Kidney (tissue), 13 donors: ENCODE measurements at regions not wholly inside any gene's neighbourhood (a gene's known extent, or its start where the extent isn't known, plus 50 kb on each side); places are given as distances from the start of the nearest gene placed in this dataset.
A peak's percentile ranks its signal among the peaks of the same experiment; 100 is the strongest.

Experiments
- DNase-seq, 5 donors: peaks; one replicate each; pipeline ENCODE4 v3.0.0-alpha.2; 2013 to 2020
- FAIRE-seq: peaks from 2 replicates; lab custom pipeline; 2012; peaks lifted over from hg19 to GRCh38; lab: Jason Lieb, UNC
- H3K27ac ChIP-seq, 2 donors: one replicate each; pipeline ENCODE4 v1.7.0; 2013; ENCODE audit warnings: low read depth in 2 of 2, low read length in 2 of 2, inconsistent platforms in 1 of 2
- H3K27me3 ChIP-seq: one replicate; pipeline ENCODE4 v1.7.1; 2013; ENCODE audit warnings: low read length, inconsistent platforms; ENCODE audit not compliant: control insufficient read depth, insufficient read depth
- H3K36me3 ChIP-seq, 3 donors: one replicate each; pipeline versions ENCODE4 v1.7.0 to v1.7.1; 2013; ENCODE audit warnings: low read length in 3 of 3, control low read depth in 1 of 3, inconsistent platforms in 1 of 3; ENCODE audit not compliant: insufficient read depth in 3 of 3, control insufficient read depth in 2 of 3
- H3K4me1 ChIP-seq, 3 donors: one replicate each; pipeline versions ENCODE4 v1.7.0 to v1.7.1; 2013; ENCODE audit warnings: low read length in 3 of 3, inconsistent platforms in 1 of 3, low read depth in 1 of 3; ENCODE audit not compliant: control insufficient read depth in 2 of 3, insufficient read depth in 2 of 3
- H3K4me3 ChIP-seq, 3 donors: one replicate each; pipeline versions ENCODE4 v1.7.0 to v1.8.1; 2013; ENCODE audit warnings: low read length in 3 of 3, control low read depth in 1 of 3, inconsistent platforms in 1 of 3
- H3K9ac ChIP-seq, 3 donors: one replicate each; pipeline versions ENCODE4 v1.7.0 to v1.7.1; 2013; ENCODE audit warnings: low read length in 3 of 3, control low read depth in 1 of 3, inconsistent platforms in 1 of 3
- H3K9me3 ChIP-seq, 3 donors: one replicate each; pipeline versions ENCODE4 v1.7.0 to v1.7.1; 2013; ENCODE audit warnings: low read length in 3 of 3, control low read depth in 1 of 3, inconsistent platforms in 1 of 3; ENCODE audit not compliant: control insufficient read depth in 2 of 3, insufficient read depth in 1 of 3
- intact Hi-C: fragments of 100-400 bp; cut with DNase I; formaldehyde crosslinking; loops from one replicate; pipeline ENCODE4 v1.11.1; 2022
- TF ChIP-seq, protein P1 (sequence below): IDR thresholded peaks from 3 replicates; pipeline ENCODE4 v1.5.1; 2012; ENCODE audit warnings: mild to moderate bottlenecking, moderate library complexity, borderline replicate concordance; ENCODE audit not compliant: insufficient read depth; ENCODE audit errors: extremely low read depth
- donor health status: control.
- donor health status: control.
- donor health status: control.
- donor health status: control.
- donor health status: control.
- donor health status: DM: yes; HTN: yes; CAD: no.
- donor health status: Normal renal cell carcinoma (clear cell type).

DNA sequence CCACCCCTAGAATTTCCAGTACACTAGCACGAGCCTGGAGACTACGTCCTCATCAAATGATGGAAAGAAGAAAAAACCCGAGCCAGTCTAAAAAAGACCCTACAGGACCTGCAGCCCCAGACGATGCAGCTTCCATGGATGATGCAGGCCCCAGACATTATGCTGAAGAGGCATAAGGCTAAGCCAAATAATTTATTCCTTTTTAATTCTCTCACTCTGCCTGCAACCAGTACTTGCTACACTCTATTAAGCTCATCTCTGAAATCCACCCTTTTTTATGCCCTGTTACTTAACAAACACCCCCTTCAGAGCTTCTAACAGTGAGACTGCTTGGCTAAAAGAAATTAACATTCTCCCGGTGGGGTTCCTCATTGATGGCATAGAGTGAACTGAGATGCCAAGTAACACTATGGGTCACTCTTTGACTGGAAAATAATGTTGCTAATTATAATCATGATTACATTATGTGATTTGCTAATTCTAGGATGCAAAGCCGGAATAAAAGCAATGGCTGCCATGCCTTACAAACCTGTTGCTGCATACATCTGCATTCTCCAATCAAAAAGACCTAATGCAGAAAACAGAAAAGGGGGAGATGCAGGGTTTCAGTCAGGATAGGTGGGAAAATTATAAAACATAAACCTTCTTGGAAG is 1462.4 kb downstream of the UQCRFS1 start:
- no peak for FAIRE-seq
- H3K27me3 ChIP-seq: no peaks in the 10 kb centered on the region
- TF ChIP-seq, protein P1, sequence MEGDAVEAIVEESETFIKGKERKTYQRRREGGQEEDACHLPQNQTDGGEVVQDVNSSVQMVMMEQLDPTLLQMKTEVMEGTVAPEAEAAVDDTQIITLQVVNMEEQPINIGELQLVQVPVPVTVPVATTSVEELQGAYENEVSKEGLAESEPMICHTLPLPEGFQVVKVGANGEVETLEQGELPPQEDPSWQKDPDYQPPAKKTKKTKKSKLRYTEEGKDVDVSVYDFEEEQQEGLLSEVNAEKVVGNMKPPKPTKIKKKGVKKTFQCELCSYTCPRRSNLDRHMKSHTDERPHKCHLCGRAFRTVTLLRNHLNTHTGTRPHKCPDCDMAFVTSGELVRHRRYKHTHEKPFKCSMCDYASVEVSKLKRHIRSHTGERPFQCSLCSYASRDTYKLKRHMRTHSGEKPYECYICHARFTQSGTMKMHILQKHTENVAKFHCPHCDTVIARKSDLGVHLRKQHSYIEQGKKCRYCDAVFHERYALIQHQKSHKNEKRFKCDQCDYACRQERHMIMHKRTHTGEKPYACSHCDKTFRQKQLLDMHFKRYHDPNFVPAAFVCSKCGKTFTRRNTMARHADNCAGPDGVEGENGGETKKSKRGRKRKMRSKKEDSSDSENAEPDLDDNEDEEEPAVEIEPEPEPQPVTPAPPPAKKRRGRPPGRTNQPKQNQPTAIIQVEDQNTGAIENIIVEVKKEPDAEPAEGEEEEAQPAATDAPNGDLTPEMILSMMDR: no peak
- no peak overlapping the region for H3K4me3 ChIP-seq
- no peak for DNase-seq
- H3K27ac ChIP-seq: no peak overlapping the region
- no peaks in the 10 kb centered on the region for H3K4me1 ChIP-seq
- H3K9ac ChIP-seq: no peak overlapping the region
- intact Hi-C loops: no loop called here
- peaks cover 0 to 2% (median 0%) of the 10 kb centered on the region in 3 donors for H3K36me3 ChIP-seq
- H3K9me3 ChIP-seq: peaks cover 0 to 4% (median 0%) of the 10 kb centered on the region in 3 donors

DNA sequence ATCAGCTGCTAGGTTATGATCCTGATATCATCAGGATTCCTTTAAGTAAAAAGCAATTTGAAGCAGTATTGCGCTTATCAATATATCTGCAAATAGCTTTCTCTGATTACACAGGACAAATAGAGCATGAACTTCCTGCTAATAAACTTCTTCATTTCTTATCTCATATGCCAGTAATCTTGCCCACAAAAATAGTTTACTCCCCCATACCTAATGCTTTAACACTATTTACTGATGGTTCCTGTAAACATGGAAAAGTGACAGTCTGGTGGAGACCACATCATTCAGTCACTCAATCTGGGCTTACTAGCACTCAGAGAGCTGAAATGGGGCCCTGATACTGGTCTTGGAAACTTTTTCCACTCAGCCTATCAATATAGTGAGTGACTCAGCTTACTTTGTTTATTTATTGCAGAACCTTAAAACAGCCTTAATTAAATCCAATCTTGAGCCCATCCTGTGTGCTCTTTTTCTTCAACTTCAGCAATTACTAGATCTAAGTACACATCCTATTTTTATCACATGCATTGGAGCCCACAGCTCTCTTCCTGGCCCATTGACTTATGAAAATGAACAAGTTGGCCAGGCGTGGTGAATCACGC is 1464.3 kb downstream of the UQCRFS1 start:
- H3K9me3 ChIP-seq: peaks cover 0 to 4% (median 0%) of the 10 kb centered on the region in 3 donors
- H3K4me1 ChIP-seq: no peaks in the 10 kb centered on the region
- no peak for DNase-seq
- peaks cover 0 to 2% (median 0%) of the 10 kb centered on the region in 3 donors for H3K36me3 ChIP-seq
- FAIRE-seq: no peak
- no peak overlapping the region for H3K27ac ChIP-seq
- TF ChIP-seq, protein P1: no peak
- intact Hi-C loops: no loop called here
- H3K4me3 ChIP-seq: no peak overlapping the region
- H3K27me3 ChIP-seq: no peaks in the 10 kb centered on the region
- H3K9ac ChIP-seq: no peak overlapping the region

DNA sequence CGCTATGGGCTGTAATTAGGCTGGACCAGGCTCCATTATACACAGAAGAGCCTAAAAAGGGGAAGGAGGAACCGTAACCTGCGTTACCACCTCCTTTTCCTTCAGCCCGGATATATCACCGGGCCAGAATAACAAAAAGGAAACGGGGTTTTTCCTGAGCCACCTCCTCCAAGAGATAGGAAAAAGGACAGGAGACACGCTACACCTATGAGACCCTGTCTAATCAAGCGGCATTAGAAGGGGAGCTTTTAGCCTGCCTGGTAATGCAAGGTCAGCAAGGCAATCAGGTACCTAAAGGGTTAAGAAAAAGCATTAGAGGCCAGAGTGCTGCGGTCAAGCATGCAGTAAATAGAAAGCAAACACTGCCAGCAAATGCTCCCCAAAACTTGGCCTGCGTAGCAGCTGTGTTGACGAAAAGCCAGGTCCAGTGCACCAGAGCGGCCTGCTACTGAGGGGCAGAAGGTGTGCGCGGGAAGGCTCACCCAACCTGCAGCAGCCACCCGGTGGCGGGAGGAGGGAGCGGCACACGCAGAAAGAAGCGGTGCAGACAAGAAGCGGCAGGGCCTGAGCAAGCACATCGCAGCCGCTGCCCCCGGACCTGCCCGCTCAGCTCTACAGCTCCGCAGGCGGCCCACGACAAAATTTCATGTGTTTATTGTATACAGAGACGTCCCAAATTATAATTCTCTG is 1466.1 kb downstream of the UQCRFS1 start:
- no peak overlapping the region for H3K9ac ChIP-seq
- H3K27me3 ChIP-seq: no peaks in the 10 kb centered on the region
- H3K9me3 ChIP-seq: peaks cover 0 to 4% (median 0%) of the 10 kb centered on the region in 3 donors
- no peaks in the 10 kb centered on the region for H3K4me1 ChIP-seq
- no peak overlapping the region for H3K4me3 ChIP-seq
- DNase-seq: peak; percentile 26 to 65 (median 41)
- FAIRE-seq: no peak
- peaks cover 0 to 2% (median 0%) of the 10 kb centered on the region in 3 donors for H3K36me3 ChIP-seq
- intact Hi-C loops: no loop called here
- TF ChIP-seq, protein P1: peak; percentile 9
- no peak overlapping the region for H3K27ac ChIP-seq
